ENCODE measurements at regions not wholly inside any gene's neighbourhood (a gene's known extent, or its start where the extent isn't known, plus 50 kb on each side); places are given as distances from the start of the nearest gene placed in this dataset.

GRCh38 chr18:77554061-77554460, 304.4 kb downstream of the GALR1 start:
- TF ChIP-seq CTCF (IDR thresholded peaks at IDR 0.05): no peak

- TF ChIP-seq CTCF (IDR thresholded peaks at IDR 0.05): no peak
Measured at GRCh38 chr18:77557046-77557587, 307.5 kb downstream of the GALR1 start.

GRCh38 chr18:77559274-77559910, 309.7 kb downstream of the GALR1 start:
- no peak for TF ChIP-seq CTCF (IDR thresholded peaks at IDR 0.05)

GRCh38 chr18:77560341-77560992, 310.8 kb downstream of the GALR1 start:
- TF ChIP-seq CTCF (IDR thresholded peaks at IDR 0.05): no peak

GRCh38 chr18:77566604-77567003, 317.0 kb downstream of the GALR1 start:
- TF ChIP-seq CTCF (IDR thresholded peaks at IDR 0.05): no peak

GRCh38 chr18:77567205-77567604, 317.6 kb downstream of the GALR1 start:
- no peak for TF ChIP-seq CTCF (IDR thresholded peaks at IDR 0.05)

GRCh38 chr18:77571743-77572142, 322.1 kb downstream of the GALR1 start:
- no peak for TF ChIP-seq CTCF (IDR thresholded peaks at IDR 0.05)

Data from LNCAP (cell line).